Mesendoderm (in vitro differentiated cells): ENCODE measurements at regions not wholly inside any gene's neighbourhood (a gene's known extent, or its start where the extent isn't known, plus 50 kb on each side); places are given as distances from the start of the nearest gene placed in this dataset.

Experiments
- DNase-seq: peaks from one replicate; pipeline ENCODE4 v3.0.0; 2013
- H2AK5ac ChIP-seq: 2 replicates; pipeline ENCODE4 v1.6.1; 2013; ENCODE audit warnings: low read length, inconsistent platforms
- H2BK120ac ChIP-seq: 2 replicates; pipeline ENCODE4 v1.6.1; 2013; ENCODE audit warnings: low read depth, mild to moderate bottlenecking, low read length, moderate library complexity, mixed read lengths
- H2BK15ac ChIP-seq: replicated peaks from 2 replicates; pipeline ENCODE4 v1.6.1; 2013; ENCODE audit warnings: low read depth, mild to moderate bottlenecking, moderate library complexity
- H2BK5ac ChIP-seq: 2 replicates; pipeline ENCODE4 v1.6.1; 2013; ENCODE audit warnings: low read length, inconsistent platforms
- H3K18ac ChIP-seq: 2 replicates; pipeline ENCODE4 v1.6.1; 2013; ENCODE audit warnings: mild to moderate bottlenecking, low read length, mixed read lengths
- H3K23ac ChIP-seq: one replicate; pipeline ENCODE4 v1.6.1; 2013; ENCODE audit warnings: low read length
- H3K27ac ChIP-seq: 2 replicates; pipeline ENCODE4 v1.5.1; 2013; ENCODE audit warnings: low read depth, mild to moderate bottlenecking, inconsistent platforms, low read length, moderate library complexity
- H3K27me3 ChIP-seq: 2 replicates; pipeline ENCODE4 v1.6.1; 2013; ENCODE audit warnings: low read length, control low read depth, mild to moderate bottlenecking, inconsistent platforms; ENCODE audit not compliant: insufficient read depth, poor library complexity
- H3K36me3 ChIP-seq: 2 replicates; pipeline ENCODE4 v1.6.1; 2013; ENCODE audit warnings: low read length, inconsistent platforms; ENCODE audit not compliant: control insufficient read depth, insufficient read depth
- H3K4ac ChIP-seq: one replicate; pipeline ENCODE4 v1.6.1; 2013; ENCODE audit warnings: low read depth, mild to moderate bottlenecking, low read length, moderate library complexity
- H3K4me1 ChIP-seq: 2 replicates; pipeline ENCODE4 v1.6.1; 2013; ENCODE audit warnings: low read depth, low read length, inconsistent platforms; ENCODE audit not compliant: control insufficient read depth
- H3K4me2 ChIP-seq: 2 replicates; pipeline ENCODE4 v1.6.1; 2013; ENCODE audit warnings: low read length
- H3K4me3 ChIP-seq: 2 replicates; pipeline ENCODE4 v1.5.1; 2013; ENCODE audit warnings: mild to moderate bottlenecking, low read length
- H3K56ac ChIP-seq: one replicate; pipeline ENCODE4 v1.6.1; 2013; ENCODE audit warnings: low read length
- H3K79me1 ChIP-seq: 2 replicates; pipeline ENCODE4 v1.6.1; 2013; ENCODE audit warnings: low read length, inconsistent platforms
- H3K79me2 ChIP-seq: 2 replicates; pipeline ENCODE4 v1.6.1; 2013; ENCODE audit warnings: mild to moderate bottlenecking, low read length; ENCODE audit not compliant: control insufficient read depth, insufficient read depth
- H3K9ac ChIP-seq: 2 replicates; pipeline ENCODE4 v1.6.1; 2013; ENCODE audit warnings: low read length, inconsistent platforms
- H4K5ac ChIP-seq: one replicate; pipeline ENCODE4 v1.6.1; 2013; ENCODE audit warnings: low read length
- H4K8ac ChIP-seq: one replicate; pipeline ENCODE4 v1.6.1; 2013; ENCODE audit warnings: low read depth, mild to moderate bottlenecking, control low read depth, low read length, moderate library complexity
- WGBS: extraction: QIAGEN DNeasy Blood & Tissue Kit; methylation state at CpG from one replicate; pipeline ENCODE4 v1.1.7; 2013; ENCODE audit warnings: low lambda C conversion rate, missing lambda C conversion rate; ENCODE audit not compliant: insufficient coverage; ENCODE audit errors: extremely low coverage; 5-methylcytosine and 5-hydroxymethylcytosine counted together

- WGBS: no CpG with 5 or more reads among the region's 16 CpGs
- Histone ChIP-seq H4K8ac (no peak overlapping the region), H2BK5ac (no peak overlapping the region), H3K4me2 (no peak overlapping the region), H3K79me2 (no peaks in the 10 kb centered on the region), H2BK120ac (no peak overlapping the region), H3K36me3 (no peaks in the 10 kb centered on the region), H3K79me1 (no peaks in the 10 kb centered on the region), H3K56ac (no peak overlapping the region), H3K27me3 (no peaks in the 10 kb centered on the region), H3K4ac (no peak overlapping the region), H3K4me3 (no peak overlapping the region), H3K9ac (no peak overlapping the region), H2AK5ac (no peak overlapping the region), H3K4me1 (no peaks in the 10 kb centered on the region), H3K27ac (no peak overlapping the region), H4K5ac (no peak overlapping the region), H3K23ac (no peak overlapping the region), H2BK15ac (no peak overlapping the region), H3K18ac (no peak overlapping the region)
- peak; percentile 53 for DNase-seq
Observed at GRCh38 chrY:12621454-12622081, 79.5 kb upstream of the USP9Y start.

GRCh38 chrY:12623204-12623603 is 77.8 kb upstream of the USP9Y start:
- no peak overlapping the region for H3K56ac ChIP-seq
- no peak overlapping the region for H3K4ac ChIP-seq
- H3K4me1 ChIP-seq: no peaks in the 10 kb centered on the region
- no peak overlapping the region for H2BK120ac ChIP-seq
- H4K5ac ChIP-seq: no peak overlapping the region
- DNase-seq: no peak
- H3K4me3 ChIP-seq: no peak overlapping the region
- H4K8ac ChIP-seq: no peak overlapping the region
- H3K27ac ChIP-seq: no peak overlapping the region
- no peak overlapping the region for H2AK5ac ChIP-seq
- H3K79me1 ChIP-seq: no peaks in the 10 kb centered on the region
- H3K79me2 ChIP-seq: no peaks in the 10 kb centered on the region
- WGBS: no CpG with 5 or more reads among the region's 1 CpG
- H2BK15ac ChIP-seq: no peak overlapping the region
- no peaks in the 10 kb centered on the region for H3K36me3 ChIP-seq
- H3K23ac ChIP-seq: no peak overlapping the region
- no peak overlapping the region for H3K18ac ChIP-seq
- no peak overlapping the region for H3K9ac ChIP-seq
- no peak overlapping the region for H3K4me2 ChIP-seq
- no peaks in the 10 kb centered on the region for H3K27me3 ChIP-seq
- no peak overlapping the region for H2BK5ac ChIP-seq

DNA sequence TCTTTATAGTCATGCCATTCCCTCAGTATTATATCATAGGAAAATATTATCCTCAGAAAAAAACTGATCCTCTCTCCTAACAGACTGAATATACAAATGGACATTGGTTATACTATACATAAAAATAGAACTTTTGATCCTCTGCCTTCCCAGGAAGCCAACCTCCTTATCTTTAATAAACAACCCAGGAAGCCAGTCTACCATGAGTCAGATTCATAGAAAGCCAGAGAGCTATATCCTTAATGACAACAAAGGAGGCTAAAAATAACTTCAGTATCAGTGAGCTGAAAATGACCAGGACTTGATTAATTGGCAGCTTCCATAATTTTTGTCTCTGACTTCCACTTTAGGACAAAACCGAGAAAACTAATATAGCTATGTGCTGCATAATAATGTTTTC is 58.0 kb upstream of the USP9Y start:
- Histone ChIP-seq H3K18ac (no peak overlapping the region), H3K79me2 (no peaks in the 10 kb centered on the region), H3K27me3 (no peaks in the 10 kb centered on the region), H3K4ac (no peak overlapping the region), H2BK5ac (no peak overlapping the region), H3K4me1 (no peaks in the 10 kb centered on the region), H3K23ac (no peak overlapping the region), H3K9ac (no peak overlapping the region), H3K56ac (no peak overlapping the region), H2BK120ac (no peak overlapping the region), H4K5ac (no peak overlapping the region), H2BK15ac (no peak overlapping the region), H3K79me1 (no peaks in the 10 kb centered on the region), H3K36me3 (no peaks in the 10 kb centered on the region), H2AK5ac (no peak overlapping the region), H3K4me2 (no peak overlapping the region), H3K4me3 (no peak overlapping the region), H4K8ac (no peak overlapping the region), H3K27ac (no peak overlapping the region)
- WGBS: no CpG with 5 or more reads among the region's 1 CpG
- no peak for DNase-seq

DNA sequence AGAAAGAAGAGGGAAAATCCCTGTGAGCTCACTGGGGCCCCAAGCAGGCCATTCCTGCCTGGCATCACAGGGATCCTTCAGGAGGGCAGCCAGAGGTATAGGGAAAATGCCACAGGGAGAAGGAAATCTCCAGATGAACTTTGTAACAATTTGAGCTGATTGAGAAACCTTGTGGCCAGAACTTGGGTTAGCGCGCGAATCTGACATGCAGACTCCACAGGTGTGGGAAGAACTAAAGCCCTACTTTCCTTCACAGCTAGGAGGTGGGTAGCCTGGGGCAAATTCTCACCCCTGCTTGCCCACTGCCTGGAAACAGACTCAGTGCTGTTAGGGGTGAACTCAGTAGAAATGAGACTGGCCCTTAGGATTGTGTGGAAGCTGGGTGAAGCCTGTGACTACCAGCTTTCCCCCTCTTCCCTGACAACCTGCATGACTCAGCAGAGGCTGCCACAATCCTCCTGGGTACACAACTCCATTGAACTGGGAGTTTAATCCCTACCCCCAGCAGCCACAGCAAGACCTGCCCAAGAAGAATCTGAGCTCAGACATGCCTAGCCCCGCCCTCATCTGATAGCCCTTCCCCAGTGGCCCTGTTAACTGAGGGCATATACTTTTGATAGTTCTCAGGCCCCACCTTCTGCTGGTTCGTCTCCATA is 57.2 kb upstream of the USP9Y start:
- WGBS: no CpG with 5 or more reads among the region's 5 CpGs
- Histone ChIP-seq H3K27me3 (no peaks in the 10 kb centered on the region), H4K8ac (no peak overlapping the region), H3K4me3 (no peak overlapping the region), H3K79me1 (no peaks in the 10 kb centered on the region), H3K56ac (no peak overlapping the region), H2BK15ac (no peak overlapping the region), H2BK5ac (no peak overlapping the region), H3K36me3 (no peaks in the 10 kb centered on the region), H3K9ac (no peak overlapping the region), H3K27ac (no peak overlapping the region), H3K79me2 (no peaks in the 10 kb centered on the region), H3K18ac (no peak overlapping the region), H3K4me2 (no peak overlapping the region), H2BK120ac (no peak overlapping the region), H3K4me1 (no peaks in the 10 kb centered on the region), H4K5ac (no peak overlapping the region), H3K23ac (no peak overlapping the region), H3K4ac (no peak overlapping the region), H2AK5ac (no peak overlapping the region)
- DNase-seq: peak; percentile 51

DNA sequence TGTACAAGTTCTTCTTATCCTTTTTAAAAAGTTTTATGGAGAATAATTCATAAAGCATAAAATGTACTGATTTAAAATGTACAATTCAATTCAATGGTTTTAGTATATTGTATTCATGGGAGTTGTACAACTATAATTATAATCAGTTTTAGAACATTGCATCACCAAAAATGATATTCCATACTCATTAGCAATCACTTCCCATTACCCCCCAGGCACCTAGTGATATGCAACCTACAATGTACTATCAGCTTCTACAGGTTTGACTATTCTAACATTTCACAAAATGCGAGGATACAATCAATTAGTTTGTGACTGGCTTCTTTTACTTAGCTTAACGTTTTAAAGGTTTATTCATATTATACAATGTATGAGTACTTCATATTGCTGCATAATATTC is 49.9 kb upstream of the USP9Y start:
- Histone ChIP-seq H2BK15ac (no peak overlapping the region), H3K4me3 (no peak overlapping the region), H3K79me1 (no peaks in the 10 kb centered on the region), H3K79me2 (no peaks in the 10 kb centered on the region), H3K36me3 (no peaks in the 10 kb centered on the region), H4K8ac (no peak overlapping the region), H3K23ac (no peak overlapping the region), H3K4me2 (no peak overlapping the region), H3K27me3 (no peaks in the 10 kb centered on the region), H3K4me1 (no peaks in the 10 kb centered on the region), H4K5ac (no peak overlapping the region), H2BK5ac (no peak overlapping the region), H3K9ac (no peak overlapping the region), H2BK120ac (no peak overlapping the region), H3K18ac (no peak overlapping the region), H3K4ac (no peak overlapping the region), H3K27ac (no peak overlapping the region), H3K56ac (no peak overlapping the region), H2AK5ac (no peak overlapping the region)
- DNase-seq: no peak
- WGBS: no CpG with 5 or more reads among the region's 2 CpGs
